GM12864 (cell line): ENCODE measurements at regions not wholly inside any gene's neighbourhood (a gene's known extent, or its start where the extent isn't known, plus 50 kb on each side); places are given as distances from the start of the nearest gene placed in this dataset.
"Not testable (repeated sequence)": the region's sequence is repeated elsewhere in the genome, so short reads cannot be mapped to it uniquely, and the experiment has no call there.

Source experiments
- DNase-seq: peaks from one replicate; pipeline ENCODE4 v3.0.0-alpha.2; 2011; ENCODE audit warnings: low read depth
- H3K4me3 ChIP-seq: 2 replicates; pipeline ENCODE4 v1.5.1; 2011; ENCODE audit warnings: mild to moderate bottlenecking, low read depth, low read length, control low read depth
- TF ChIP-seq, protein P1 (sequence below): IDR thresholded peaks from 2 replicates; pipeline ENCODE4 v1.5.1; 2011; ENCODE audit warnings: low read depth, mild to moderate bottlenecking, moderate library complexity, low read length, control low read depth, inconsistent platforms; ENCODE audit errors: missing control alignments

DNA sequence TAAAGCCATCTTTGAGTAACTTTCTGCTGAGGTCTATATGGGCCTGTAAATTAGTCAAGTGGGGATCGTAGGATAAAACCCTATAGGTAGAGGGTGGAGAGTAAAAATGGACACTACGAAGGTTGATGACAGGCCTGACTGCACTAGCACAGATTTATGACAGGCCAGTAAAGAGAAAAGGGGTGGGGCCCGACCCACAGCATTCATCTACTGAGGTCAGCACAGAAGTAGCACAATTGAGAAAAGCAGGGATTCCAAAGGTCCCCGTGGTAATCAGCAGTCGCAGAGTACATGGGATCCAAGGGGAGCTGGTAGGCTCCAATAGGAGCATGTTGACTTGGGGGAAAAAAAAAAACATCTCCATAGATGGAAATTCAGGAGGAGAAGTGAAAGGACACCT lies 660.4 kb downstream of the TFAP2A start:
- no peak overlapping the region for H3K4me3 ChIP-seq
- TF ChIP-seq, protein P1, sequence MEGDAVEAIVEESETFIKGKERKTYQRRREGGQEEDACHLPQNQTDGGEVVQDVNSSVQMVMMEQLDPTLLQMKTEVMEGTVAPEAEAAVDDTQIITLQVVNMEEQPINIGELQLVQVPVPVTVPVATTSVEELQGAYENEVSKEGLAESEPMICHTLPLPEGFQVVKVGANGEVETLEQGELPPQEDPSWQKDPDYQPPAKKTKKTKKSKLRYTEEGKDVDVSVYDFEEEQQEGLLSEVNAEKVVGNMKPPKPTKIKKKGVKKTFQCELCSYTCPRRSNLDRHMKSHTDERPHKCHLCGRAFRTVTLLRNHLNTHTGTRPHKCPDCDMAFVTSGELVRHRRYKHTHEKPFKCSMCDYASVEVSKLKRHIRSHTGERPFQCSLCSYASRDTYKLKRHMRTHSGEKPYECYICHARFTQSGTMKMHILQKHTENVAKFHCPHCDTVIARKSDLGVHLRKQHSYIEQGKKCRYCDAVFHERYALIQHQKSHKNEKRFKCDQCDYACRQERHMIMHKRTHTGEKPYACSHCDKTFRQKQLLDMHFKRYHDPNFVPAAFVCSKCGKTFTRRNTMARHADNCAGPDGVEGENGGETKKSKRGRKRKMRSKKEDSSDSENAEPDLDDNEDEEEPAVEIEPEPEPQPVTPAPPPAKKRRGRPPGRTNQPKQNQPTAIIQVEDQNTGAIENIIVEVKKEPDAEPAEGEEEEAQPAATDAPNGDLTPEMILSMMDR, result no peak
- DNase-seq, result no peak

DNA sequence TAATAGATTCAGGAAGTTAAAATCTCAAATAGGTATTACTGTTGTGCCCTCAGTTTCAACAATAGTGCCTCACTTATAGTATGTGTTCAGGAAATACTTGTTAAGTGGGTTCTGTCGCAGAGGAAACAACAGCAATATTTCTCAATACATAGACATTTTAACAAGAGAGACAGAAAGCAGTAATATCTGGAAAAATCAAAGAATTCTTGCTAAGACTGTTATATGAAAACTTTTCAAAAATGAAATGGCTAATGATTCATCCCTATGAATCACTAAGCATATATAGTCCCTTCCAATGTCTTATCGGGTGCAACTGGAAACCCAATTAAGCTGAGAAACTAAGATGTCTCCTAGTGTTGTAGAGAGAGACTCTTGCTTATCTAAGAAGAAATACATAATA lies 668.9 kb downstream of the TFAP2A start:
- TF ChIP-seq, protein P1, result no peak
- H3K4me3 ChIP-seq, result no peak overlapping the region
- no peak for DNase-seq

DNA sequence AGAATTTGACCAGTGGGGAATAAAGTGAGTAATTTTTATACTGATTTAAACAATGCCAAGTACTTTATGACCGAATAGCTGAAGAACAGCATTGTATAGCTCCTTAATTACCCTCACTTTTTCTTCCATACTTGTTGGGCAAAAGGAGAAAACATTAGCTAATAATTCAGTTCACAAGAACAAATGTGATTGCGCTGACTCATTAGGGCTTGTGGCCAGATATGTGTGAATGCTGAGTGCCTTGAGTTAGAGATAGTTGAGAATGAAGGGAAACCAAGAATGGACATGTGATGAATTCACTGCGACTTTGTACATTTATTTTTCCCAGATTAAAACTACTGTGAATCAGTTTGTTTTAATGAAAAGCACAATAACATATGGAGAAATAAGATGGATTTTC lies 669.4 kb downstream of the TFAP2A start:
- DNase-seq, result no peak
- no peak overlapping the region for H3K4me3 ChIP-seq
- TF ChIP-seq, protein P1, result no peak

DNA sequence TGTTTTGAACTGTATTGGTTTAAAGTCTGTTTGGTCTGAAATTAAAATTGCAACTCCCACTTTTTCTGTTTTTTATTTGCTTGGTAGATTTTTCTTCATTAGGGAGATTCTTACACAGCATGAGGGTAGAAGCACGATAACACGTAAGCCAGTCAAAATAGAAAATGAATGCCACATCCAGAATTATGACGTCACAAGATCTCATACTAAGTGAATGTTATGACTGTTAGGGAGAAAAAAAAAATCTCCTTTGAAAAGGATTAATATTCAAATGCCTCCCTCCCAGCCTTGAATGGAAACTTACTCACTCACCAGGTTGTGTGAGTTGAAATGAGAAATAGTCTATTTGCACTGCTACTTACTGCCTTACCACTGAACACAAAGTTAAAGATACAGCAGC lies 670.8 kb downstream of the TFAP2A start:
- no peak overlapping the region for H3K4me3 ChIP-seq
- TF ChIP-seq, protein P1, result no peak
- no peak for DNase-seq

DNA sequence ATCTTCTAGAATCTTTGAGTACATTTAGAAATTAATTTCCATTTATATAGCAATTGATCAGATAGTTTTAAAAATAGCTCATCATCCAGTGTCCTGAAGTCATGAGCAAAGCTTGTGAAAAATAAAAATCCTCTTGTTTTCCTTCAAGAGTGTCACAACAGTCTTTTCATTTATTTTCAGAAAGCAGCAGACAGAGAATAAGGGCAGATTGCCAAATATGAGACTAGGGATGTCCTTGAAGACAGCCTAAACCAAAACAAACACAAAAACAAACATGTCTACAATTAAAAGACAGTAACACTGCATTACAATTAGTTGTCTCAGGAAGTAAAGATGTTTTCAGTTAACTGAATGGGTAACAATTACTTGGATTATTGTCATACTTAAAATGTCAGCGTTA lies 682.8 kb downstream of the TFAP2A start:
- TF ChIP-seq, protein P1, result no peak
- no peak for DNase-seq
- no peak overlapping the region for H3K4me3 ChIP-seq

DNA sequence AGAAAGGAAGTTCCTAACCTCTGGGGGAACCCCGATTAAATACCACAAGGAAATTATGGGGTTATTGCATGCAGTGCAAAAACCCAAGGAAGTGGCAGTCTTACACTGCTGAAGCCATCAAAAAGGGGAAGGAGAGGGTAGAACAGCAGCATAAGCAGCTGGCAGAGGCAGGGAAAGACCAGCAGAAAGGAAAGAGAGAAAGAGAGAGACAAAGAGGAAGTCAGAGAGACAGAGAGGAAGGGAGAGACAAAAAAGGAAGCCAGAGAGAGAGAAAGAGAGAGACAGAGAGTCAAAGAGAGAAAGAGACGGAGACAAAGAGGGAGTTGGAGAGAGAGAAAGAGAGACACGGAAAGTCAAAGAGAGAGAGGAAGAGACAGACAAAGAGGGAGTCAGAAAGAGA lies 689.1 kb downstream of the TFAP2A start:
- not testable (repeated sequence) for H3K4me3 ChIP-seq, DNase-seq

DNA sequence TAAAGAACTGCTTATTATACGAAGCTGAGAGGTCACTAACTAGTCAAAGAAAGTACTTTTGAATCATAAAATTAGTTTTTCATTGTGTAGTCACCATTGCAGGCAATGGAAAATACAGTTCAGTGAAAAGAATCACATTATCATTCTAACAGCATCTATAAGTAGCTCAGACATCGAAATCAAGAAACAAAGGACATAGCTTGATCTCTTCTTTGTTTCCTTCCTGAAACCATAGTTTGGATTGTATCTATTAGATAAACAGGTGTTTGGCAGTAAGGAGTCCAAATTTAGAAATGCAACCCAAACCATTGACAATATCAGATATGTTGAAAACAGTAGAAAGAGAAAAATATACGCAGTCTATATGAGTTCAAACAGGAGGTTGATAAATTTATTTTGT lies 697.3 kb downstream of the TFAP2A start:
- no peak overlapping the region for H3K4me3 ChIP-seq
- TF ChIP-seq, protein P1, result no peak
- DNase-seq, result no peak

DNA sequence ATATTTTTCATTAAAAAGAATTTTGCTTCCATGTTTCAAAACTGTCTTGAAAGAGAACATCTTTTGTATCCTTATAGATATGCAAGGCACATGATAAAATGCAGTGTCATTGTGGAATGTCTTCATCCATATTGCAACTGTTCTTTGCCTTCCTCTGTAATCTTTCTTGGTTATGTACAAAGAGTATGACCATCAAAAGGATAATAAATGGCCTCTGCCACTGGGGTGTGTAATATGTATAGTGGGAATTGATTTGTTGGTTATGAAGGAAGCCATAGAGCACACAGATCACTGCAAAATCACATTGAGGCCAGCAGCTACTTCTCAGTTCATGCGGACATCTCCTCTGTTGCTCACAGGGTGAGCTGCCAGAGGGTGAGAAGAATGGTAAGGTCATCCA lies 703.5 kb downstream of the TFAP2A start:
- no peak for DNase-seq
- TF ChIP-seq, protein P1, result no peak
- H3K4me3 ChIP-seq, result no peak overlapping the region
